A673 (cell line): ENCODE measurements at regions not wholly inside any gene's neighbourhood (a gene's known extent, or its start where the extent isn't known, plus 50 kb on each side); places are given as distances from the start of the nearest gene placed in this dataset.

Source experiments
- BruUV-seq: library from RNA; stranded (reverse); fragments of 400-500 nt; replicated peaks from 2 replicates; lab custom pipeline; 2021; lab: Mats Ljungman, UMichigan
- CTCF ChIA-PET: fragments of 300-600 bp; sonication (Branson Sonifier 250); formaldehyde crosslinking; loops from one replicate; lab custom pipeline; 2022; ENCODE audit warnings: antibody characterized with exemption; lab: Charles Lee
- POLR2A ChIA-PET: fragments of 300-600 bp; sonication (Branson Sonifier 250); formaldehyde crosslinking; loops from one replicate; lab custom pipeline; 2022; ENCODE audit warnings: antibody characterized with exemption; ENCODE audit not compliant: low non-redundant PET; lab: Charles Lee
- DNase-seq: peaks from one replicate; pipeline ENCODE4 v3.0.0-alpha.2; 2015; ENCODE audit warnings: low spot score
- H3K27ac ChIP-seq: fragments of 200-600 bp; sonication (generic); 2 replicates; pipeline ENCODE4 v1.5.1; 2016; ENCODE audit warnings: mixed run types, low read depth, mild to moderate bottlenecking, mixed read lengths, antibody characterized with exemption, low read length; ENCODE audit not compliant: poor library complexity, severe bottlenecking
- H3K27me3 ChIP-seq: fragments of 200-600 bp; sonication (generic); replicated peaks from 2 replicates; pipeline ENCODE4 v1.6.1; 2017; ENCODE audit warnings: mixed run types, low read depth, mild to moderate bottlenecking, mixed read lengths, antibody characterized with exemption, low read length; ENCODE audit not compliant: insufficient read depth, poor library complexity
- H3K36me3 ChIP-seq: fragments of 200-600 bp; sonication (generic); 2 replicates; pipeline ENCODE4 v1.6.1; 2016; ENCODE audit warnings: mixed run types, mild to moderate bottlenecking, mixed read lengths, antibody characterized with exemption, low read length; ENCODE audit not compliant: insufficient read depth, poor library complexity, severe bottlenecking
- H3K4me1 ChIP-seq: fragments of 200-600 bp; sonication (generic); 2 replicates; pipeline ENCODE4 v1.6.1; 2017; ENCODE audit warnings: mixed run types, mild to moderate bottlenecking, mixed read lengths, antibody characterized with exemption, low read length; ENCODE audit not compliant: insufficient read depth, poor library complexity, severe bottlenecking
- H3K4me3 ChIP-seq: fragments of 200-600 bp; sonication (generic); 2 replicates; pipeline ENCODE4 v1.5.1; 2016; ENCODE audit warnings: low read depth, mixed run types, mild to moderate bottlenecking, mixed read lengths, low read length; ENCODE audit not compliant: poor library complexity, severe bottlenecking
- H3K9me3 ChIP-seq: fragments of 200-600 bp; sonication (generic); 2 replicates; pipeline ENCODE4 v1.6.1; 2016; ENCODE audit warnings: mixed run types, low read depth, mild to moderate bottlenecking, mixed read lengths, antibody characterized with exemption, low read length; ENCODE audit not compliant: poor library complexity, severe bottlenecking
- CTCF ChIP-seq: fragments of 300-800, 200-600 bp; sonication (generic); conservative IDR thresholded peaks from 2 replicates; pipeline ENCODE4 v1.5.1; 2017; ENCODE audit warnings: low read depth, mild to moderate bottlenecking, antibody characterized with exemption, low read length, moderate library complexity, mixed read lengths
- EZH2 ChIP-seq: fragments of 200-600 bp; sonication (generic); IDR thresholded peaks from 2 replicates; pipeline ENCODE4 v1.6.1; 2017; ENCODE audit warnings: borderline replicate concordance, low read depth, mild to moderate bottlenecking, mixed read lengths, antibody characterized with exemption, low read length; ENCODE audit not compliant: poor library complexity, severe bottlenecking
- intact Hi-C: fragments of 100-400 bp; cut with micrococcal nuclease; formaldehyde crosslinking; loops from one replicate; pipeline ENCODE4 v1.10.0; 2022; ENCODE audit not compliant: unreplicated experiment

DNA sequence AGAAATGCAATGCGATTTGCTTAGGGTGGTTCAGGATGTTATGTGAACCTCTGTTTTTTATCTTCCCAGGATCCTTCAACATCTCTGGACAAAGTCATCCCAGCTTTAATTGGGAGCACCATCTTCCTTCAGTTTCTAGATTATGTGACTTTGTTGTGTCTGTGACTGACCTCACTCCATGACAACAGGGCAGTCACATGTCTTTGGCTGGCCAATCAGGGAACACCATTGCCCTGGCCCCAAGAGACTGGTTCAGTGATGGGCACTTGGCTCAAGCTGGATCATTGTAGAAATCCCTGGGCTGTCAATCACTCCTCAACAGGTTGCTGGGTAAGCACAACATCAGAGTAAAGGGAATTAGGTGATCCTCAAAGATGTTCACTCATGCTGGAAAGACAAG is 499.7 kb downstream of the XYLT1 start:
- no peak for DNase-seq
- BruUV-seq: no TSS peak
- Histone ChIP-seq H3K27ac (no peak overlapping the region), H3K27me3 (no peaks in the 10 kb centered on the region), H3K4me3 (no peak overlapping the region), H3K36me3 (no peaks in the 10 kb centered on the region), H3K9me3 (no peaks in the 10 kb centered on the region), H3K4me1 (no peaks in the 10 kb centered on the region)
- intact Hi-C loops: no loop called here
- POLR2A ChIA-PET: no interaction called here
- CTCF ChIA-PET: no interaction called here
- TF ChIP-seq CTCF (no peak), EZH2 (no peak)

DNA sequence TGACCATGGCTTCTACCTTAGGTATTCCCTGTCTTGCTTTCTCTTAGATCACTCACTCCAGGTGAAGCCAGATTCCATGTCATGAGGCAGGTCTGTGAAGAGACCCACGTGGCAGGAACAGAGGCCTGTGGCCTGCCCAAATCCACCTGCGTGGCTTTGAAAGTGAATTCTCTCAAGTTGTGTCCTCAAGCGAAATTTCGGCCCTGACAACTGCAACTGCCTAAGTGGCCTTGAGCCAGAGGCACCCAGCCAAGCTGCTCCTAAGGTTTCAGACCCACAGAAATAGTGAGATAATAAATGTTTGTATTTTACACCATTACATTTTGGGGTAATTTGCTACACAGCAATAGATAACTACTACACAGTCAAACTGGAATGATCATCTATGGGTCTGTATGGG is 497.9 kb downstream of the XYLT1 start:
- no TSS peak for BruUV-seq
- H3K27ac ChIP-seq: no peak overlapping the region
- POLR2A ChIA-PET: no interaction called here
- no peak for DNase-seq
- H3K4me3 ChIP-seq: no peak overlapping the region
- no peaks in the 10 kb centered on the region for H3K27me3 ChIP-seq
- H3K36me3 ChIP-seq: no peaks in the 10 kb centered on the region
- H3K4me1 ChIP-seq: no peaks in the 10 kb centered on the region
- CTCF ChIA-PET: no interaction called here
- H3K9me3 ChIP-seq: no peaks in the 10 kb centered on the region
- intact Hi-C loops: no loop called here
- no peak for TF ChIP-seq CTCF
- TF ChIP-seq EZH2: no peak

GRCh38 chr16:16973707-16974591 is 496.8 kb downstream of the XYLT1 start:
- Histone ChIP-seq H3K27ac (no peak overlapping the region), H3K27me3 (no peaks in the 10 kb centered on the region), H3K9me3 (no peaks in the 10 kb centered on the region), H3K36me3 (no peaks in the 10 kb centered on the region), H3K4me3 (no peak overlapping the region), H3K4me1 (no peaks in the 10 kb centered on the region)
- ChIA-PET CTCF (no interaction called here), POLR2A (no interaction called here)
- no peak for TF ChIP-seq EZH2
- no peak for TF ChIP-seq CTCF
- BruUV-seq: no TSS peak
- intact Hi-C loops: no loop called here
- DNase-seq: no peak
